ENCODE measurements at regions not wholly inside any gene's neighbourhood (a gene's known extent, or its start where the extent isn't known, plus 50 kb on each side); places are given as distances from the start of the nearest gene placed in this dataset.

- Histone ChIP-seq H3K79me2 (ENCODE audit: insufficient read depth, low read depth) (no peaks in the 10 kb centered on the region), H4K20me1 (ENCODE audit: insufficient read depth) (no peaks in the 10 kb centered on the region), H2AFZ (ENCODE audit: low read depth) (no peak overlapping the region), H3K9ac (no peak overlapping the region), H3K4me3 (IDR thresholded peaks at IDR 0.05; ENCODE audit: insufficient read depth, low read depth, low read length) (no peak overlapping the region), H3K36me3 (ENCODE audit: insufficient read depth) (no peaks in the 10 kb centered on the region), H3K4me1 (ENCODE audit: low read depth, poor library complexity, severe bottlenecking) (no peaks in the 10 kb centered on the region), H3K27me3 (ENCODE audit: insufficient read depth, low read depth) (no peaks in the 10 kb centered on the region), H3K27ac (no peak overlapping the region), H3K4me2 (no peak overlapping the region)
- TF ChIP-seq, protein P1, sequence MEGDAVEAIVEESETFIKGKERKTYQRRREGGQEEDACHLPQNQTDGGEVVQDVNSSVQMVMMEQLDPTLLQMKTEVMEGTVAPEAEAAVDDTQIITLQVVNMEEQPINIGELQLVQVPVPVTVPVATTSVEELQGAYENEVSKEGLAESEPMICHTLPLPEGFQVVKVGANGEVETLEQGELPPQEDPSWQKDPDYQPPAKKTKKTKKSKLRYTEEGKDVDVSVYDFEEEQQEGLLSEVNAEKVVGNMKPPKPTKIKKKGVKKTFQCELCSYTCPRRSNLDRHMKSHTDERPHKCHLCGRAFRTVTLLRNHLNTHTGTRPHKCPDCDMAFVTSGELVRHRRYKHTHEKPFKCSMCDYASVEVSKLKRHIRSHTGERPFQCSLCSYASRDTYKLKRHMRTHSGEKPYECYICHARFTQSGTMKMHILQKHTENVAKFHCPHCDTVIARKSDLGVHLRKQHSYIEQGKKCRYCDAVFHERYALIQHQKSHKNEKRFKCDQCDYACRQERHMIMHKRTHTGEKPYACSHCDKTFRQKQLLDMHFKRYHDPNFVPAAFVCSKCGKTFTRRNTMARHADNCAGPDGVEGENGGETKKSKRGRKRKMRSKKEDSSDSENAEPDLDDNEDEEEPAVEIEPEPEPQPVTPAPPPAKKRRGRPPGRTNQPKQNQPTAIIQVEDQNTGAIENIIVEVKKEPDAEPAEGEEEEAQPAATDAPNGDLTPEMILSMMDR (conservative IDR thresholded peaks at IDR 0.05; ENCODE audit: low read depth, low read length), result no peak
Observed at GRCh38 chr9:71592400-71592799, 175.9 kb downstream of the CEMIP2 start.

- TF ChIP-seq, protein P1 (conservative IDR thresholded peaks at IDR 0.05; ENCODE audit: low read depth, low read length), result no peak
- Histone ChIP-seq H3K36me3 (ENCODE audit: insufficient read depth) (no peaks in the 10 kb centered on the region), H3K27me3 (ENCODE audit: insufficient read depth, low read depth) (no peaks in the 10 kb centered on the region)
Observed at GRCh38 chr9:71590362-71590761, 178.0 kb downstream of the CEMIP2 start.

DNA sequence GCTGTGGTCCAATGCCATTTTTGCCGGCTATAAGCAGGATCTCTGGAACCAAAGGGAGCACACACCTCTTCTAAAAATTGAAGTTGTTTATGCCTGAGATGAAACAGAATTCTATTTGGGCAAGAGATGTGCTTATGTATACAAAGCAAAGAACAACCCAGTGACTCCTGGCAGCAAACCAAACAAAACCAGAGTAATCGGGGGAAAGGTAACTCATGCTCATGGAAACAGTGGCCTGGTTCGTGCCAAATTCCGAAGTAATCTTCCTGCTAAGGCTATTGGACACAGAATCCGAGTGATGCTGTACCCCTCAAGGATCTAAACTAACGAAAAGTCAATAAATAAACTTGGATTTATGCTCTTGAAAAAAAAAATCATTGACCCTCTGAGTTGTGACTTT is 178.7 kb downstream of the CEMIP2 start:
- no peak overlapping the region for H3K4me2 ChIP-seq
- no peak overlapping the region for H3K4me3 ChIP-seq (IDR thresholded peaks at IDR 0.05; ENCODE audit: insufficient read depth, low read depth, low read length)
- H3K36me3 ChIP-seq (ENCODE audit: insufficient read depth), result no peaks in the 10 kb centered on the region
- H3K4me1 ChIP-seq (ENCODE audit: low read depth, poor library complexity, severe bottlenecking), result no peaks in the 10 kb centered on the region
- no peak overlapping the region for H2AFZ ChIP-seq (ENCODE audit: low read depth)
- TF ChIP-seq, protein P1 (conservative IDR thresholded peaks at IDR 0.05; ENCODE audit: low read depth, low read length), result no peak
- no peaks in the 10 kb centered on the region for H3K79me2 ChIP-seq (ENCODE audit: insufficient read depth, low read depth)
- H3K9ac ChIP-seq, result no peak overlapping the region
- no peak overlapping the region for H3K27ac ChIP-seq
- no peaks in the 10 kb centered on the region for H4K20me1 ChIP-seq (ENCODE audit: insufficient read depth)
- no peaks in the 10 kb centered on the region for H3K27me3 ChIP-seq (ENCODE audit: insufficient read depth, low read depth)

More at GRCh38 chr9:71590362-71590761, 178.0 kb downstream of the CEMIP2 start:
- Histone ChIP-seq H3K4me3 (IDR thresholded peaks at IDR 0.05; ENCODE audit: insufficient read depth, low read depth, low read length) (no peak overlapping the region), H3K79me2 (ENCODE audit: insufficient read depth, low read depth) (no peaks in the 10 kb centered on the region), H2AFZ (ENCODE audit: low read depth) (no peak overlapping the region), H3K9ac (no peak overlapping the region), H3K27ac (no peak overlapping the region), H4K20me1 (ENCODE audit: insufficient read depth) (no peaks in the 10 kb centered on the region), H3K4me2 (no peak overlapping the region), H3K4me1 (ENCODE audit: low read depth, poor library complexity, severe bottlenecking) (no peaks in the 10 kb centered on the region)

GRCh38 chr9:71587576-71588362 is 180.5 kb downstream of the CEMIP2 start:
- Histone ChIP-seq H2AFZ (ENCODE audit: low read depth) (no peak overlapping the region), H4K20me1 (ENCODE audit: insufficient read depth) (no peaks in the 10 kb centered on the region), H3K4me1 (ENCODE audit: low read depth, poor library complexity, severe bottlenecking) (no peaks in the 10 kb centered on the region), H3K79me2 (ENCODE audit: insufficient read depth, low read depth) (no peaks in the 10 kb centered on the region), H3K27me3 (ENCODE audit: insufficient read depth, low read depth) (no peaks in the 10 kb centered on the region), H3K27ac (no peak overlapping the region), H3K36me3 (ENCODE audit: insufficient read depth) (no peaks in the 10 kb centered on the region), H3K9ac (no peak overlapping the region), H3K4me2 (no peak overlapping the region), H3K4me3 (IDR thresholded peaks at IDR 0.05; ENCODE audit: insufficient read depth, low read depth, low read length) (no peak overlapping the region)
- TF ChIP-seq, protein P1 (conservative IDR thresholded peaks at IDR 0.05; ENCODE audit: low read depth, low read length), result no peak
